ENCODE measurements at regions not wholly inside any gene's neighbourhood (a gene's known extent, or its start where the extent isn't known, plus 50 kb on each side); places are given as distances from the start of the nearest gene placed in this dataset.

GRCh38 chr6:82088978-82089771 lies 158.4 kb downstream of the IBTK start (continued):
- no peak for TF ChIP-seq CHD7 (IDR thresholded peaks at IDR 0.05; ENCODE audit: insufficient replicate concordance, low read length)

Measured in H1 (cell line).